ENCODE measurements at regions not wholly inside any gene's neighbourhood (a gene's known extent, or its start where the extent isn't known, plus 50 kb on each side); places are given as distances from the start of the nearest gene placed in this dataset.

DNA sequence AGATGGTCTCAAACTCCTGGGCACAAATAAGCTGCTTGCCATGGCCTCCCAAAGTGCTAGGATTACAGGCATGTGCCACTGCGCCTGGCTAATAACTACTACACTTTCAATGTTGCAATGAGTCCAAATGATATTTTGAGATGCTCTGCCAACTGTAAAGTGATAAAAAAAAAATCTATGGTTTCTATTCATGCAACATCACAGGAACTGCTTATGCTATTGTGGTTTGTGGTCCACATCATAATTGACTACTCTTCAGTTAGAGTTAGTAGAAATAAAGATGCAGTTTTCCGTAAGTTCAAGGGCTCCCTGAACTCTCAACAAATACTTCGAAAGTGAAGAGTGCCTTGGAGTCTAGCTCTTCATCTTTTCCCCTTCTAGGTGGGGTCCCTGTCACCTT is 239.4 kb downstream of the C12orf75 start:
- Histone ChIP-seq H3K9ac (ENCODE audit: insufficient read depth, low read length) (no peak overlapping the region), H3K4me1 (ENCODE audit: control insufficient read depth, extremely low read depth, insufficient read depth, low read length) (no peaks in the 10 kb centered on the region), H4K20me1 (ENCODE audit: control insufficient read depth, extremely low read depth, insufficient read depth, low read length) (no peaks in the 10 kb centered on the region), H3K9me3 (ENCODE audit: control insufficient read depth, insufficient read depth, low read depth, low read length) (no peaks in the 10 kb centered on the region), H3K4me3 (replicated peaks in 1 of 4; ENCODE audit: control extremely low read depth in 1 of 4, insufficient read depth in 1 of 4, low read depth in 3 of 4, low read length in 4 of 4) (no peak overlapping the region), H3K36me3 (ENCODE audit: control insufficient read depth, insufficient read depth, low read length) (no peaks in the 10 kb centered on the region), H3K4me2 (ENCODE audit: extremely low read depth, insufficient read depth, low read length) (no peak overlapping the region), H3K27me3 (ENCODE audit: control insufficient read depth, insufficient read depth, low read length) (no peaks in the 10 kb centered on the region), H2AFZ (ENCODE audit: low read length) (no peak overlapping the region), H3K79me2 (ENCODE audit: control insufficient read depth, insufficient read depth, low read length) (no peaks in the 10 kb centered on the region), H3K27ac (ENCODE audit: insufficient read depth, low read length) (no peak overlapping the region)
- DNase-seq (ENCODE audit: low read depth in 2 of 2) = peak in 1 of 2 donors; percentile 29
- TF ChIP-seq, protein P1, sequence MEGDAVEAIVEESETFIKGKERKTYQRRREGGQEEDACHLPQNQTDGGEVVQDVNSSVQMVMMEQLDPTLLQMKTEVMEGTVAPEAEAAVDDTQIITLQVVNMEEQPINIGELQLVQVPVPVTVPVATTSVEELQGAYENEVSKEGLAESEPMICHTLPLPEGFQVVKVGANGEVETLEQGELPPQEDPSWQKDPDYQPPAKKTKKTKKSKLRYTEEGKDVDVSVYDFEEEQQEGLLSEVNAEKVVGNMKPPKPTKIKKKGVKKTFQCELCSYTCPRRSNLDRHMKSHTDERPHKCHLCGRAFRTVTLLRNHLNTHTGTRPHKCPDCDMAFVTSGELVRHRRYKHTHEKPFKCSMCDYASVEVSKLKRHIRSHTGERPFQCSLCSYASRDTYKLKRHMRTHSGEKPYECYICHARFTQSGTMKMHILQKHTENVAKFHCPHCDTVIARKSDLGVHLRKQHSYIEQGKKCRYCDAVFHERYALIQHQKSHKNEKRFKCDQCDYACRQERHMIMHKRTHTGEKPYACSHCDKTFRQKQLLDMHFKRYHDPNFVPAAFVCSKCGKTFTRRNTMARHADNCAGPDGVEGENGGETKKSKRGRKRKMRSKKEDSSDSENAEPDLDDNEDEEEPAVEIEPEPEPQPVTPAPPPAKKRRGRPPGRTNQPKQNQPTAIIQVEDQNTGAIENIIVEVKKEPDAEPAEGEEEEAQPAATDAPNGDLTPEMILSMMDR (conservative IDR thresholded peaks at IDR 0.05 in 1 of 2, IDR thresholded peaks at IDR 0.05 in 1 of 2; ENCODE audit: low read depth in 1 of 2, low read length in 2 of 2) = no peak
- TF ChIP-seq EZH2 (IDR thresholded peaks at IDR 0.05; ENCODE audit: low read length, missing control alignments) = no peak

GRCh38 chr12:105570944-105571343 is 240.5 kb downstream of the C12orf75 start:
- no peak overlapping the region for H3K4me2 ChIP-seq (ENCODE audit: extremely low read depth, insufficient read depth, low read length)
- H2AFZ ChIP-seq (ENCODE audit: low read length) = no peak overlapping the region
- DNase-seq (ENCODE audit: low read depth in 2 of 2) = no peak
- H3K9ac ChIP-seq (ENCODE audit: insufficient read depth, low read length) = no peak overlapping the region
- H3K27ac ChIP-seq (ENCODE audit: insufficient read depth, low read length) = no peak overlapping the region
- no peaks in the 10 kb centered on the region for H3K4me1 ChIP-seq (ENCODE audit: control insufficient read depth, extremely low read depth, insufficient read depth, low read length)
- no peak overlapping the region for H3K4me3 ChIP-seq (replicated peaks in 1 of 4; ENCODE audit: control extremely low read depth in 1 of 4, insufficient read depth in 1 of 4, low read depth in 3 of 4, low read length in 4 of 4)
- no peaks in the 10 kb centered on the region for H3K9me3 ChIP-seq (ENCODE audit: control insufficient read depth, insufficient read depth, low read depth, low read length)
- TF ChIP-seq, protein P1 (conservative IDR thresholded peaks at IDR 0.05 in 1 of 2, IDR thresholded peaks at IDR 0.05 in 1 of 2; ENCODE audit: low read depth in 1 of 2, low read length in 2 of 2) = no peak
- TF ChIP-seq EZH2 (IDR thresholded peaks at IDR 0.05; ENCODE audit: low read length, missing control alignments) = no peak
- H3K27me3 ChIP-seq (ENCODE audit: control insufficient read depth, insufficient read depth, low read length) = no peaks in the 10 kb centered on the region
- no peaks in the 10 kb centered on the region for H4K20me1 ChIP-seq (ENCODE audit: control insufficient read depth, extremely low read depth, insufficient read depth, low read length)
- H3K79me2 ChIP-seq (ENCODE audit: control insufficient read depth, insufficient read depth, low read length) = no peaks in the 10 kb centered on the region
- H3K36me3 ChIP-seq (ENCODE audit: control insufficient read depth, insufficient read depth, low read length) = no peaks in the 10 kb centered on the region

- H3K4me1 ChIP-seq (ENCODE audit: control insufficient read depth, extremely low read depth, insufficient read depth, low read length) = no peaks in the 10 kb centered on the region
- H3K4me2 ChIP-seq (ENCODE audit: extremely low read depth, insufficient read depth, low read length) = no peak overlapping the region
- H3K27me3 ChIP-seq (ENCODE audit: control insufficient read depth, insufficient read depth, low read length) = no peaks in the 10 kb centered on the region
- no peaks in the 10 kb centered on the region for H3K79me2 ChIP-seq (ENCODE audit: control insufficient read depth, insufficient read depth, low read length)
- H3K9me3 ChIP-seq (ENCODE audit: control insufficient read depth, insufficient read depth, low read depth, low read length) = no peaks in the 10 kb centered on the region
- H3K36me3 ChIP-seq (ENCODE audit: control insufficient read depth, insufficient read depth, low read length) = no peaks in the 10 kb centered on the region
- no peak overlapping the region for H2AFZ ChIP-seq (ENCODE audit: low read length)
- no peak overlapping the region for H3K4me3 ChIP-seq (replicated peaks in 1 of 4; ENCODE audit: control extremely low read depth in 1 of 4, insufficient read depth in 1 of 4, low read depth in 3 of 4, low read length in 4 of 4)
- H4K20me1 ChIP-seq (ENCODE audit: control insufficient read depth, extremely low read depth, insufficient read depth, low read length) = no peaks in the 10 kb centered on the region
- peak in 1 of 2 donors; percentile 25 for DNase-seq (ENCODE audit: low read depth in 2 of 2)
- H3K9ac ChIP-seq (ENCODE audit: insufficient read depth, low read length) = no peak overlapping the region
- H3K27ac ChIP-seq (ENCODE audit: insufficient read depth, low read length) = no peak overlapping the region
- TF ChIP-seq EZH2 (IDR thresholded peaks at IDR 0.05; ENCODE audit: low read length, missing control alignments) = no peak
- TF ChIP-seq, protein P1 (conservative IDR thresholded peaks at IDR 0.05 in 1 of 2, IDR thresholded peaks at IDR 0.05 in 1 of 2; ENCODE audit: low read depth in 1 of 2, low read length in 2 of 2) = no peak
These were observed 243.1 kb downstream of the C12orf75 start for GRCh38 chr12:105573574-105573973.

Data from fibroblast of lung (primary cell).